ENCODE measurements at regions not wholly inside any gene's neighbourhood (a gene's known extent, or its start where the extent isn't known, plus 50 kb on each side); places are given as distances from the start of the nearest gene placed in this dataset.

GRCh38 chr3:8441969-8442559 lies 59.6 kb upstream of the LMCD1 start:
- no peak for DNase-seq (ENCODE audit: low read depth)
- no peak overlapping the region for H3K4me3 ChIP-seq (ENCODE audit: low read depth, low read length)
- TF ChIP-seq, protein P1, sequence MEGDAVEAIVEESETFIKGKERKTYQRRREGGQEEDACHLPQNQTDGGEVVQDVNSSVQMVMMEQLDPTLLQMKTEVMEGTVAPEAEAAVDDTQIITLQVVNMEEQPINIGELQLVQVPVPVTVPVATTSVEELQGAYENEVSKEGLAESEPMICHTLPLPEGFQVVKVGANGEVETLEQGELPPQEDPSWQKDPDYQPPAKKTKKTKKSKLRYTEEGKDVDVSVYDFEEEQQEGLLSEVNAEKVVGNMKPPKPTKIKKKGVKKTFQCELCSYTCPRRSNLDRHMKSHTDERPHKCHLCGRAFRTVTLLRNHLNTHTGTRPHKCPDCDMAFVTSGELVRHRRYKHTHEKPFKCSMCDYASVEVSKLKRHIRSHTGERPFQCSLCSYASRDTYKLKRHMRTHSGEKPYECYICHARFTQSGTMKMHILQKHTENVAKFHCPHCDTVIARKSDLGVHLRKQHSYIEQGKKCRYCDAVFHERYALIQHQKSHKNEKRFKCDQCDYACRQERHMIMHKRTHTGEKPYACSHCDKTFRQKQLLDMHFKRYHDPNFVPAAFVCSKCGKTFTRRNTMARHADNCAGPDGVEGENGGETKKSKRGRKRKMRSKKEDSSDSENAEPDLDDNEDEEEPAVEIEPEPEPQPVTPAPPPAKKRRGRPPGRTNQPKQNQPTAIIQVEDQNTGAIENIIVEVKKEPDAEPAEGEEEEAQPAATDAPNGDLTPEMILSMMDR (conservative IDR thresholded peaks at IDR 0.05; ENCODE audit: low read depth, low read length): peak; percentile 88

GRCh38 chr3:8442993-8443650 lies 58.5 kb upstream of the LMCD1 start:
- no peak overlapping the region for H3K4me3 ChIP-seq (ENCODE audit: low read depth, low read length)
- TF ChIP-seq, protein P1 (conservative IDR thresholded peaks at IDR 0.05; ENCODE audit: low read depth, low read length): no peak
- no peak for DNase-seq (ENCODE audit: low read depth)

- DNase-seq (ENCODE audit: low read depth): peak; percentile 97
- TF ChIP-seq, protein P1 (conservative IDR thresholded peaks at IDR 0.05; ENCODE audit: low read depth, low read length): no peak
- H3K4me3 ChIP-seq (ENCODE audit: low read depth, low read length): peak overlapping the region; percentile 36
Observed at GRCh38 chr3:8443829-8444791, 57.5 kb upstream of the LMCD1 start.

- TF ChIP-seq, protein P1 (conservative IDR thresholded peaks at IDR 0.05; ENCODE audit: low read depth, low read length): no peak
- H3K4me3 ChIP-seq (ENCODE audit: low read depth, low read length): no peak overlapping the region
- no peak for DNase-seq (ENCODE audit: low read depth)
Observed at GRCh38 chr3:8444883-8445282, 56.7 kb upstream of the LMCD1 start.

DNA sequence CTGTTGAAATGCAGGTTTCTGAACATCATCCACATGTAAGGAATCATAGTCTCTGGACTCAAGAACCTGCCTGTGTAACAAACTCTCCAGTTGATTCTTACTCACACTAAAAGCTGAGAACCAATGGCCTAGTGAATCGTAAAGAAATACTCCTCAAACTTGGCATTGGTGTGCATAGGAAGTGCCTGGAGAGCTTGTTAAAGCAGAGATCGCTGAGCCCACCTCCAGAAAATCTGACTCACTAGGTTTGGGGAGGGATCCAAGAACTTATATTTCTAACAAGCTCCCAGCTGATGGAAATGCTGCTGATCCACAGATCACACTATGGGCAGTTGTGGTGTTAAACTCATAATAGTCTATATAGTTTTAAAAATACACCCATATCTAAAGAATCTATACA lies 55.8 kb upstream of the LMCD1 start:
- no peak overlapping the region for H3K4me3 ChIP-seq (ENCODE audit: low read depth, low read length)
- DNase-seq (ENCODE audit: low read depth): no peak
- TF ChIP-seq, protein P1 (conservative IDR thresholded peaks at IDR 0.05; ENCODE audit: low read depth, low read length): no peak

- H3K4me3 ChIP-seq (ENCODE audit: low read depth, low read length): no peak overlapping the region
- DNase-seq (ENCODE audit: low read depth): no peak
- TF ChIP-seq, protein P1 (conservative IDR thresholded peaks at IDR 0.05; ENCODE audit: low read depth, low read length): no peak
Observed at GRCh38 chr3:8446845-8447244, 54.8 kb upstream of the LMCD1 start.

All from epithelial cell of proximal tubule (primary cell).